ENCODE measurements at regions not wholly inside any gene's neighbourhood (a gene's known extent, or its start where the extent isn't known, plus 50 kb on each side); places are given as distances from the start of the nearest gene placed in this dataset.
A peak's percentile ranks its signal among the peaks of the same experiment; 100 is the strongest.

DNA sequence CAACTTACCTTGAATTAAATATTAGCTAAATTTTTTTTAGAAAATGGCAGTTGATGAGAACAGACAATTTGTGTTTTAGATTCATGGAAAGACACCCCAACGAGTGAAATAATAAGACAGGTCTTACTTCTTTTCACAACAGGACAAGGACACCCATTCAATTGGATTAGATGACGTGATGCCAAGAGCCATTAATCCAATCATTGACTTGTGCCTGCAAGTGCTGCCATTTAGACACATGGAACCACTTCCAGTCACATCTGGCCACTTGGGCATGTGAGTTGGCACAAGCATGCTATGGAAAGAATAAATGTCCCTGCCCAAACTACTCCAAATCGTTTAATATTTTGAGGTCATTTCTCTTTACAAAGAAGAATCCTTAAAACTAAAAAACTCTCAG, 1308.8 kb downstream of the ROBO2 start (continued):
- TF ChIP-seq, protein P1, sequence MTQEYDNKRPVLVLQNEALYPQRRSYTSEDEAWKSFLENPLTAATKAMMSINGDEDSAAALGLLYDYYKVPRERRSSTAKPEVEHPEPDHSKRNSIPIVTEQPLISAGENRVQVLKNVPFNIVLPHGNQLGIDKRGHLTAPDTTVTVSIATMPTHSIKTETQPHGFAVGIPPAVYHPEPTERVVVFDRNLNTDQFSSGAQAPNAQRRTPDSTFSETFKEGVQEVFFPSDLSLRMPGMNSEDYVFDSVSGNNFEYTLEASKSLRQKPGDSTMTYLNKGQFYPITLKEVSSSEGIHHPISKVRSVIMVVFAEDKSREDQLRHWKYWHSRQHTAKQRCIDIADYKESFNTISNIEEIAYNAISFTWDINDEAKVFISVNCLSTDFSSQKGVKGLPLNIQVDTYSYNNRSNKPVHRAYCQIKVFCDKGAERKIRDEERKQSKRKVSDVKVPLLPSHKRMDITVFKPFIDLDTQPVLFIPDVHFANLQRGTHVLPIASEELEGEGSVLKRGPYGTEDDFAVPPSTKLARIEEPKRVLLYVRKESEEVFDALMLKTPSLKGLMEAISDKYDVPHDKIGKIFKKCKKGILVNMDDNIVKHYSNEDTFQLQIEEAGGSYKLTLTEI (CRISPR knock-in tag; conservative IDR thresholded peaks at IDR 0.05) = no peak
- TF ChIP-seq POGZ (CRISPR knock-in tag; IDR thresholded peaks at IDR 0.05) = no peak
- TF ChIP-seq PPARG (CRISPR knock-in tag; conservative IDR thresholded peaks at IDR 0.05) = no peak

GRCh38 chr3:78349571-78349970, 1309.7 kb downstream of the ROBO2 start:
- H3K9ac ChIP-seq (ENCODE audit: insufficient read depth, low read depth, low read length) = no peak overlapping the region
- H3K9me3 ChIP-seq (ENCODE audit: low read length) = no peaks in the 10 kb centered on the region
- DNase-seq (ENCODE audit: low spot score) = no peak
- H3K27me3 ChIP-seq (ENCODE audit: control insufficient read depth in 1 of 2, insufficient read depth in 2 of 2, low read length in 2 of 2) = no peaks in the 10 kb centered on the region
- no peak overlapping the region for H3K27ac ChIP-seq (ENCODE audit: extremely low read length, insufficient read depth, low read length)
- H4K20me1 ChIP-seq (ENCODE audit: insufficient read depth, low read length) = no peaks in the 10 kb centered on the region
- no peaks in the 10 kb centered on the region for H3K36me3 ChIP-seq (replicated peaks in 1 of 2; ENCODE audit: control insufficient read depth in 1 of 2, insufficient read depth in 2 of 2, low read length in 2 of 2)
- TF ChIP-seq SMARCE1 (IDR thresholded peaks at IDR 0.05; ENCODE audit: borderline replicate concordance) = no peak
- no peak for TF ChIP-seq ZNF367 (CRISPR knock-in tag; IDR thresholded peaks at IDR 0.05; ENCODE audit: borderline replicate concordance)
- TF ChIP-seq MAFK (conservative IDR thresholded peaks at IDR 0.05 in 1 of 2, IDR thresholded peaks at IDR 0.05 in 1 of 2; ENCODE audit: low read length in 2 of 2) = peak; percentile 84 to 93
- peak; percentile 91 for TF ChIP-seq MAFF (IDR thresholded peaks at IDR 0.05; ENCODE audit: low read depth, low read length)
- no peak for TF ChIP-seq TCF7 (IDR thresholded peaks at IDR 0.05; ENCODE audit: low read depth)
- no peak for TF ChIP-seq ZNF737 (CRISPR knock-in tag; IDR thresholded peaks at IDR 0.05; ENCODE audit: borderline replicate concordance)
- TF ChIP-seq, protein P2, sequence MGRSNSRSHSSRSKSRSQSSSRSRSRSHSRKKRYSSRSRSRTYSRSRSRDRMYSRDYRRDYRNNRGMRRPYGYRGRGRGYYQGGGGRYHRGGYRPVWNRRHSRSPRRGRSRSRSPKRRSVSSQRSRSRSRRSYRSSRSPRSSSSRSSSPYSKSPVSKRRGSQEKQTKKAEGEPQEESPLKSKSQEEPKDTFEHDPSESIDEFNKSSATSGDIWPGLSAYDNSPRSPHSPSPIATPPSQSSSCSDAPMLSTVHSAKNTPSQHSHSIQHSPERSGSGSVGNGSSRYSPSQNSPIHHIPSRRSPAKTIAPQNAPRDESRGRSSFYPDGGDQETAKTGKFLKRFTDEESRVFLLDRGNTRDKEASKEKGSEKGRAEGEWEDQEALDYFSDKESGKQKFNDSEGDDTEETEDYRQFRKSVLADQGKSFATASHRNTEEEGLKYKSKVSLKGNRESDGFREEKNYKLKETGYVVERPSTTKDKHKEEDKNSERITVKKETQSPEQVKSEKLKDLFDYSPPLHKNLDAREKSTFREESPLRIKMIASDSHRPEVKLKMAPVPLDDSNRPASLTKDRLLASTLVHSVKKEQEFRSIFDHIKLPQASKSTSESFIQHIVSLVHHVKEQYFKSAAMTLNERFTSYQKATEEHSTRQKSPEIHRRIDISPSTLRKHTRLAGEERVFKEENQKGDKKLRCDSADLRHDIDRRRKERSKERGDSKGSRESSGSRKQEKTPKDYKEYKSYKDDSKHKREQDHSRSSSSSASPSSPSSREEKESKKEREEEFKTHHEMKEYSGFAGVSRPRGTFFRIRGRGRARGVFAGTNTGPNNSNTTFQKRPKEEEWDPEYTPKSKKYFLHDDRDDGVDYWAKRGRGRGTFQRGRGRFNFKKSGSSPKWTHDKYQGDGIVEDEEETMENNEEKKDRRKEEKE (IDR thresholded peaks at IDR 0.05) = no peak
- in situ Hi-C loops (cut with HindIII; ENCODE audit: extremely low pct_ligation_motif_present, low pct_unique_long_range_greater_than_20kb) (no loop called here), intact Hi-C loops (cut with micrococcal nuclease; ENCODE audit: unreplicated experiment) (no loop called here)
- H3K4me3 ChIP-seq (replicated peaks in 1 of 3; ENCODE audit: insufficient read depth in 1 of 3, low read depth in 2 of 3, low read length in 3 of 3) = no peak overlapping the region
- no peaks in the 10 kb centered on the region for H3K4me1 ChIP-seq (ENCODE audit: insufficient read depth, low read length)
- BruUV-seq (replicated peaks) = no TSS peak
- no peak for FAIRE-seq
- ChIA-PET POLR2A (no interaction called here), CTCF (ENCODE audit: low intra/inter-chr PET ratio, low total read pairs) (no interaction called here)
- no peaks in the 10 kb centered on the region for H3K79me2 ChIP-seq (ENCODE audit: insufficient read depth, low read length)
- H2AFZ ChIP-seq (ENCODE audit: low read length) = no peak overlapping the region
- no peak for ATAC-seq
- H3K4me2 ChIP-seq (ENCODE audit: low read depth, low read length) = no peak overlapping the region
- 41% methylated on average over 2 of the region's 2 CpGs for WGBS (ENCODE audit: low lambda C conversion rate)
